Thyroid gland (tissue), 4 donors: ENCODE measurements at regions not wholly inside any gene's neighbourhood (a gene's known extent, or its start where the extent isn't known, plus 50 kb on each side); places are given as distances from the start of the nearest gene placed in this dataset.
"Not testable (repeated sequence)": the region's sequence is repeated elsewhere in the genome, so short reads cannot be mapped to it uniquely, and the experiment has no call there.

ENCODE experiments used
- DNase-seq, 2 donors: peaks; one replicate each; pipeline ENCODE4 v3.0.0-alpha.2; 2019
- H3K27ac ChIP-seq, 3 donors: fragments of 200-600 bp; sonication (generic); 1 replicate in 2 of 3; 2 replicates in 1 of 3; pipeline ENCODE4 v1.5.1; 2016 to 2019; ENCODE audit warnings: mild to moderate bottlenecking in 1 of 3, moderate library complexity in 1 of 3
- H3K27me3 ChIP-seq: fragments of 200-600 bp; sonication (generic); one replicate; pipeline ENCODE4 v1.5.1; 2019
- H3K36me3 ChIP-seq, 2 donors: fragments of 200-600 bp; sonication (generic); one replicate each; pipeline ENCODE4 v1.5.1; 2016 to 2019
- H3K4me1 ChIP-seq, 2 donors: fragments of 200-600 bp; sonication (generic); one replicate each; pipeline ENCODE4 v1.5.1; 2017 to 2019
- H3K4me3 ChIP-seq, 3 donors: fragments of 200-600 bp; sonication (generic); replicated peaks in 1 of 3; 1 replicate in 2 of 3; 2 replicates in 1 of 3; pipeline ENCODE4 v1.5.1; 2016; ENCODE audit warnings: mild to moderate bottlenecking in 1 of 3
- H3K9me3 ChIP-seq: fragments of 200-600 bp; sonication (generic); one replicate; pipeline ENCODE4 v1.5.1; 2017
- POLR2A ChIP-seq, 2 donors: fragments of 450-650 bp; IDR thresholded peaks; one replicate each; pipeline ENCODE4 v1.6.1; 2017; ENCODE audit warnings: antibody characterized with exemption in 2 of 2, mild to moderate bottlenecking in 2 of 2, moderate library complexity in 1 of 2
- WGBS, 2 donors: methylation state at CpG; one replicate each; pipeline ENCODE4 v1.1.5; 2017; 5-methylcytosine and 5-hydroxymethylcytosine counted together
- intact Hi-C: fragments of 100-400 bp; cut with DNase I; formaldehyde crosslinking; loops from one replicate; pipeline ENCODE4 v1.15.1; 2023
- TF ChIP-seq, protein P1 (sequence below), 6 experiments: fragments of 200-600 bp in 3 of 6; fragments of 450-650 bp in 3 of 6; sonication (generic) in 3 of 6; IDR thresholded peaks; one replicate each; pipeline ENCODE4 v1.5.1; 2016 to 2019; ENCODE audit warnings: antibody characterized with exemption in 6 of 6, mild to moderate bottlenecking in 2 of 6, inconsistent platforms in 1 of 6, moderate library complexity in 1 of 6

DNA sequence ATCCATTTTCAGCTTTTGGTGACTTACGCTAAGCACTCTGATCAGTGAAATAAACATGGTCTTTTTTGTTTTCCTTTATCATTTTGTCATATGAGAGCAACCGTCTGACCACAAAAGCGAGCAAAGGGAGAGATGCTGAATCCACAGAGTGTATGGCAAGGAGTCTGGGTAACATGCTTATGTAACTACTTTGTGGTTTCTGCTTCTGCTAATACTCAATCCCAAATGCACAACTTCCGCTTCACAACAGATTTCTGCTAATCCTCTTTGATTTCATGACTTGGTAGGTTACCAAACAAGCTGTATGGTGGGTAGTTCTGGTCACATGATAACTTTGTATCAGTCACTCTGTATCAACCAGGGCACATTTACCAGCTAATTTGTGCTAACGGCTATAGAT, 908.4 kb upstream of the CRIM1 start:
- intact Hi-C loops = no loop called here
- Histone ChIP-seq H3K27me3 (no peaks in the 10 kb centered on the region), H3K9me3 (no peaks in the 10 kb centered on the region), H3K4me3 (no peak overlapping the region), H3K27ac (no peak overlapping the region), H3K4me1 (no peaks in the 10 kb centered on the region), H3K36me3 (no peaks in the 10 kb centered on the region)
- 76 to 83% methylated on average over 5 of the region's 5 CpGs for whole genome bisulfite sequencing, 2 donors
- TF ChIP-seq POLR2A (IDR thresholded peaks at IDR 0.05) = no peak
- TF ChIP-seq, protein P1, sequence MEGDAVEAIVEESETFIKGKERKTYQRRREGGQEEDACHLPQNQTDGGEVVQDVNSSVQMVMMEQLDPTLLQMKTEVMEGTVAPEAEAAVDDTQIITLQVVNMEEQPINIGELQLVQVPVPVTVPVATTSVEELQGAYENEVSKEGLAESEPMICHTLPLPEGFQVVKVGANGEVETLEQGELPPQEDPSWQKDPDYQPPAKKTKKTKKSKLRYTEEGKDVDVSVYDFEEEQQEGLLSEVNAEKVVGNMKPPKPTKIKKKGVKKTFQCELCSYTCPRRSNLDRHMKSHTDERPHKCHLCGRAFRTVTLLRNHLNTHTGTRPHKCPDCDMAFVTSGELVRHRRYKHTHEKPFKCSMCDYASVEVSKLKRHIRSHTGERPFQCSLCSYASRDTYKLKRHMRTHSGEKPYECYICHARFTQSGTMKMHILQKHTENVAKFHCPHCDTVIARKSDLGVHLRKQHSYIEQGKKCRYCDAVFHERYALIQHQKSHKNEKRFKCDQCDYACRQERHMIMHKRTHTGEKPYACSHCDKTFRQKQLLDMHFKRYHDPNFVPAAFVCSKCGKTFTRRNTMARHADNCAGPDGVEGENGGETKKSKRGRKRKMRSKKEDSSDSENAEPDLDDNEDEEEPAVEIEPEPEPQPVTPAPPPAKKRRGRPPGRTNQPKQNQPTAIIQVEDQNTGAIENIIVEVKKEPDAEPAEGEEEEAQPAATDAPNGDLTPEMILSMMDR (IDR thresholded peaks at IDR 0.05) = no peak
- no peak for DNase-seq

DNA sequence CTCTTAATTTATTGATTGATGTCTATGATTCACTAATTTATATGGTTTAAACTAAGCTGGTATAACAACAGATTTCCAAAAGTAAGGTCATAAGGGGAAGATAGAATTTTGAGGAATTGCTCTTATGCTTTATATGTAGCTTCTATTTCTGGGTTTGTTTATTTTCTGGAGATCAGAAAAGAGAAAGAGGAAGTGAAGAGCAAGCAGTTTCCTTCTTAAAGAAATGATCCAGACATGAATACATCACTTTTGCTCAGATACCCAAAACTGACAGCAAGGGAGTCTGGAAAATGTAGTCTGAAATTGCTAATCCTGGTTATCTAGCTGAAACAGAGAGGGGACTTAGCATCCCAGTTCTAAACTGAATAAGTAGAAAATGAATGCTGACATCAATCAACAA, 912.5 kb upstream of the CRIM1 start:
- no peak overlapping the region for H3K4me3 ChIP-seq
- no peak for TF ChIP-seq POLR2A (IDR thresholded peaks at IDR 0.05)
- TF ChIP-seq, protein P1 (IDR thresholded peaks at IDR 0.05) = no peak
- no peaks in the 10 kb centered on the region for H3K27me3 ChIP-seq
- DNase-seq = no peak
- H3K4me1 ChIP-seq = no peaks in the 10 kb centered on the region
- H3K9me3 ChIP-seq = no peaks in the 10 kb centered on the region
- H3K36me3 ChIP-seq = no peaks in the 10 kb centered on the region
- no peak overlapping the region for H3K27ac ChIP-seq
- intact Hi-C loops = no loop called here

DNA sequence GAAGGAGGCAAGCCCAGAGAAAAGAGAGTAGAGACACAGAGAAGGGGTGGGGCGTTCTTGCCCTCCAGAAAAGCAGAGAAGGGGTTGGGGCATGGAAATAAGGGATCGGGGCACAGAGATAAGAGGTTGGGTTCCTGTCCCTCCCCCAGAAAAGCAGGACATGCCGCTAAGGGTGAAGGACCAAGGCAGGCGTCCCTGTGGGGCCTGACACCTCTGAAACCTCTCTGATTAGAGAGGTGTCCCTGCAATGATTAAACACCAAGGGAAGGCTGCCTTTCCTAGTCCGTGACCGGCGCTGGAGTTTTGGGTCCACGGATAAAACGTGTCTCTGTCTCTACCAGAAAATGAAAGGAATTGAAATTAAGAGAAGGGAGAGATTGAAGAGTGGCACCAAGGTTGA, 914.0 kb upstream of the CRIM1 start:
- H3K4me3 ChIP-seq, H3K27me3 ChIP-seq, H3K36me3 ChIP-seq, intact Hi-C loops, H3K9me3 ChIP-seq, DNase-seq, H3K27ac ChIP-seq, H3K4me1 ChIP-seq: not testable (repeated sequence)
- WGBS, 2 donors = 65 to 90% methylated on average over 9 of the region's 9 CpGs

DNA sequence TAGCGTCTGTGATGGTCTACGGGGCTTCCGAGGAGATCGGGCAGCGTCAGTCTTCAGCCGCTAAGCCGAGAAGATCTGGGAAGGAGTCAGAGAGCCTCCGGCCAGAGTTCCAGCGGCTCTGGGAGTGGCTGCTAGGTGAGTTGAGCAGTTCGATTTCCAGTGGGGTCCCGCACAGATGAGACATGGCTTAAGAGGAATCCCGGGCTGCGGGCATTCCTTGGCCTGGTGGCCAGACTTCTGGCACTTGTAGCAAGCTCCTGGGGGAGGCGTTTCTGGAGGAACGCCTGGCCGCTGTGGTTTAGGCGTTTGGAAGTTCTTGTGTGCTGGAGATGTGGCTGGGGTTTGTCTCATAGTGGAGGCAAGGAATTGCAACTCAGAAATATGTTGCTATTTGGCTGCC, 915.3 kb upstream of the CRIM1 start:
- intact Hi-C loops, H3K27me3 ChIP-seq, H3K36me3 ChIP-seq, H3K27ac ChIP-seq, H3K4me1 ChIP-seq, H3K4me3 ChIP-seq, H3K9me3 ChIP-seq, DNase-seq: not testable (repeated sequence)
- WGBS, 2 donors = 85 to 92% methylated on average over 13 to 16 of the region's 17 CpGs

DNA sequence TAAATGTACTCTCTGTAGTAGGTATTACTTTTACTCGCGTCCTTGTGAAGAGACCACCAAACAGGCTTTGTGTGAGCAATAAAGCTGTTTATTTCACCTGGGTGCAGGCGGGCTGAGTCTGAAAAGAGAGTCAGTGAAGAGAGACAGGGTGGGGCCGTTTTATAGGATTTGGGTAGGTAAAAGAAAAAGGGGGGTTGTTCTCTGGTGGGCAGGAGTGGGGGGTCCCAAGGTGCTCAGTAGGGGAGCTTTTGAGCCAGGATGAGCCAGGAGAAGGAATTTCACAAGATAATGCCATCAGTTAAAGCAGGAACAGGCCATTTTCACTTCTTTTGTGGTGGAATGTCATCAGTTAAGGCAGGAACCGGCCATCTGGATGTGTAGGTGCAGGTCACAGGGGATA, 918.7 kb upstream of the CRIM1 start:
- WGBS, 2 donors = 75 to 83% methylated on average over 5 of the region's 5 CpGs
- H3K27me3 ChIP-seq, intact Hi-C loops: not testable (repeated sequence)

DNA sequence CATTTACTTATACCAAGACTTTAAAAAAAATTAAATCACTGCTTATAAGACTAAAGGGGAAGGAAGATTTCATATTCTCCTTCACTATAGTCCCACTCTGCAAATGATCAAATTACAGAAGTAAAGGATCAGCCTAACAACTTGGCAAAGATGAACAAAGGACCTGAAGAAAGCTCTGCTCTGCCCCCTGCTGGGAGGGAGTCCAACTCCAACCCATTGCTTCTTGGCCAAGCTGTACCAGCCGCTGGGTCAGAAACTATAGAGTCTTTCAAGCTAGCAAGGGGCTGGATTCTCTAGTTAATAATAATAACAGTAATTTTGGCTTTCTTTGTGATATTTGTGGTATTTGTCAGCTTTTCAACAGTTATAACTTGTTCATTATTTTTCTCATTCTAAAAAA, 927.0 kb upstream of the CRIM1 start:
- H3K9me3 ChIP-seq = no peaks in the 10 kb centered on the region
- peak in 1 of 2 donors; percentile 28 for DNase-seq
- TF ChIP-seq, protein P1 (IDR thresholded peaks at IDR 0.05) = peak in 2 of 6 experiments; percentile 4 to 38
- TF ChIP-seq POLR2A (IDR thresholded peaks at IDR 0.05) = no peak
- H3K27ac ChIP-seq = no peak overlapping the region
- 67 to 71% methylated on average over 1 of the region's 1 CpG for WGBS, 2 donors
- no peaks in the 10 kb centered on the region for H3K36me3 ChIP-seq
- intact Hi-C loops = no loop called here
- H3K4me3 ChIP-seq = no peak overlapping the region
- H3K27me3 ChIP-seq = no peaks in the 10 kb centered on the region
- no peaks in the 10 kb centered on the region for H3K4me1 ChIP-seq

More for the DNA sequence above, 918.7 kb upstream of the CRIM1 start:
- not testable (repeated sequence) for H3K36me3 ChIP-seq, H3K9me3 ChIP-seq, H3K4me1 ChIP-seq, DNase-seq, H3K4me3 ChIP-seq, H3K27ac ChIP-seq

DNA sequence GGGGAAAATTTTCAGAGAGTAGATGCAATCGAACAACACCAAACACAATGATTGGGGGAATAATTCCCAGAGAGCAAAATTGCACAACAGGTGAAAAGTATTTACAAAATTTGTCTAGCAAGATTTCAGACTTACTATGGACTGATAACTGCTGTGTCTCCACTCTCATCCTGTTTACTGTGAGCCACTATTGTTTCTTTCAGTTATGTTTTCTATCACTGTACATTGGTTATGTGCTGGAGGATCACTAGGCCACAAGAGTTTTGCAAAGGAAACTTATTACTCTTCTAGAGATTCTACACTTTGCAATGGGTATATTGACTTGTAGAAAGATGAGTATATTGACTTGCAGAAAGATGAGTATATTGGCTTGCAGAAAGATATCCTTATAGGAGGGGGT, 934.1 kb upstream of the CRIM1 start:
- Histone ChIP-seq H3K36me3 (no peaks in the 10 kb centered on the region), H3K27ac (no peak overlapping the region), H3K4me3 (no peak overlapping the region), H3K4me1 (no peaks in the 10 kb centered on the region), H3K9me3 (no peaks in the 10 kb centered on the region), H3K27me3 (no peaks in the 10 kb centered on the region)
- no peak for TF ChIP-seq POLR2A (IDR thresholded peaks at IDR 0.05)
- 89 to 93% methylated on average over 1 of the region's 1 CpG for WGBS, 2 donors
- no peak for DNase-seq
- intact Hi-C loops = no loop called here
